ENCODE measurements at regions not wholly inside any gene's neighbourhood (a gene's known extent, or its start where the extent isn't known, plus 50 kb on each side); places are given as distances from the start of the nearest gene placed in this dataset.

- no peak for TF ChIP-seq CTCF (IDR thresholded peaks at IDR 0.05; ENCODE audit: insufficient read depth, low read length)
- TF ChIP-seq POLR2AphosphoS5 (IDR thresholded peaks at IDR 0.05; ENCODE audit: low read depth), result no peak
- TF ChIP-seq GABPA (IDR thresholded peaks at IDR 0.05; ENCODE audit: low read depth), result no peak
- TF ChIP-seq REST (IDR thresholded peaks at IDR 0.05; ENCODE audit: insufficient replicate concordance, low read depth), result no peak
- TF ChIP-seq SPI1 (IDR thresholded peaks at IDR 0.05; ENCODE audit: borderline replicate concordance, low read depth), result no peak
These were observed 101.1 kb upstream of the IGF1R start for GRCh38 chr15:98547275-98547674.
